ENCODE measurements at regions not wholly inside any gene's neighbourhood (a gene's known extent, or its start where the extent isn't known, plus 50 kb on each side); places are given as distances from the start of the nearest gene placed in this dataset.

DNA sequence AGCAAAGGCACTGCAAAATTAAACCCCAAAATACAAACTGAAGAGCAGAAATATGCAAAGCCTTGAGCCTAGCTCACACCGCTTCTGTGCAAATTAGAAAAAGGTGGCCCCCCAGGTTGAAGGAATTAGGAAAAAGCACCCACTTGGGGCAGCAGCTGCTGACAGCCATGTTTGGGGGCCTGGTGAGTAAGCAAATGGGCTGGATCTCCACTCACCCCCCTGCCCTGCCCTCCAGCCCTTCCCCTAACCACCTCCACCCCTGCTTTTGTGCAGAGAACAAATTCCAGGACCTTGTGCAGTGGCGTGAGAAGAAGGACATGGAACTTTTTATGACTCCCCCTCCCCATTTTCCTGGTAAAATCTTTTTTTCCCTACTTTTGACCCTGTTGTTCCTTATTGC is 92.0 kb upstream of the DNAH5 start:
- TF ChIP-seq, protein P1, sequence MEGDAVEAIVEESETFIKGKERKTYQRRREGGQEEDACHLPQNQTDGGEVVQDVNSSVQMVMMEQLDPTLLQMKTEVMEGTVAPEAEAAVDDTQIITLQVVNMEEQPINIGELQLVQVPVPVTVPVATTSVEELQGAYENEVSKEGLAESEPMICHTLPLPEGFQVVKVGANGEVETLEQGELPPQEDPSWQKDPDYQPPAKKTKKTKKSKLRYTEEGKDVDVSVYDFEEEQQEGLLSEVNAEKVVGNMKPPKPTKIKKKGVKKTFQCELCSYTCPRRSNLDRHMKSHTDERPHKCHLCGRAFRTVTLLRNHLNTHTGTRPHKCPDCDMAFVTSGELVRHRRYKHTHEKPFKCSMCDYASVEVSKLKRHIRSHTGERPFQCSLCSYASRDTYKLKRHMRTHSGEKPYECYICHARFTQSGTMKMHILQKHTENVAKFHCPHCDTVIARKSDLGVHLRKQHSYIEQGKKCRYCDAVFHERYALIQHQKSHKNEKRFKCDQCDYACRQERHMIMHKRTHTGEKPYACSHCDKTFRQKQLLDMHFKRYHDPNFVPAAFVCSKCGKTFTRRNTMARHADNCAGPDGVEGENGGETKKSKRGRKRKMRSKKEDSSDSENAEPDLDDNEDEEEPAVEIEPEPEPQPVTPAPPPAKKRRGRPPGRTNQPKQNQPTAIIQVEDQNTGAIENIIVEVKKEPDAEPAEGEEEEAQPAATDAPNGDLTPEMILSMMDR (conservative IDR thresholded peaks at IDR 0.05; ENCODE audit: low read depth, low read length): 0 out of 2 replicates have a peak, but pooled peaks have one; percentile 8
- TF ChIP-seq EZH2 (IDR thresholded peaks at IDR 0.05; ENCODE audit: low read length, unreplicated experiment): no peak
- TF ChIP-seq EZH2phosphoT487 (IDR thresholded peaks at IDR 0.05; ENCODE audit: borderline replicate concordance, low read length): no peak

Measured in PC-3 (cell line).